A549 (cell line): ENCODE measurements at regions not wholly inside any gene's neighbourhood (a gene's known extent, or its start where the extent isn't known, plus 50 kb on each side); places are given as distances from the start of the nearest gene placed in this dataset.

Experiments used
- ATAC-seq, 2 experiments: fragments of 200-7000 bp in 1 of 2; fragments of >200 bp in 1 of 2; cut with Nextera tagmentation in 1 of 2; cut with Tn5 transposase in 1 of 2; 3 replicates each; pipeline versions ENCODE4 v1.8.0 to v1.9.1; 2018 to 2020; ENCODE audit warnings: mild to moderate bottlenecking in 1 of 2, moderate library complexity in 1 of 2
- CTCF ChIA-PET: fragments of 300-600 bp; sonication (Branson Sonifier 250); formaldehyde crosslinking; extraction: SDS; loops from one replicate; lab custom pipeline; 2021; ENCODE audit warnings: antibody characterized with exemption, inconsistent platforms; lab: Yijun Ruan, JAX
- POLR2A ChIA-PET: fragments of 350-600 bp; formaldehyde crosslinking; extraction: SDS; loops from one replicate; lab custom pipeline; 2021; ENCODE audit warnings: antibody characterized with exemption, inconsistent platforms; lab: Yijun Ruan, JAX
- DNase-seq, 2 experiments: peaks; one replicate each; pipeline versions ENCODE4 v3.0.0 to v3.0.0-alpha.2; 2011 to 2016; ENCODE audit warnings: low read depth in 1 of 2, low spot score in 1 of 2
- FAIRE-seq: peaks from 2 replicates; lab custom pipeline; 2011; peaks lifted over from hg19 to GRCh38; lab: Jason Lieb, UNC
- H3K27ac ChIP-seq, 2 experiments: fragments of >200 bp; sonication (Bioruptor Twin); formaldehyde crosslinking; 3 replicates each; pipeline ENCODE4 v1.5.1; 2016 to 2017
- H3K4me1 ChIP-seq: fragments of >200 bp; sonication (Bioruptor Twin); formaldehyde crosslinking; 3 replicates; pipeline ENCODE4 v1.6.1; 2016
- H3K4me2 ChIP-seq: fragments of >200 bp; sonication (Bioruptor Twin); formaldehyde crosslinking; 3 replicates; pipeline ENCODE4 v1.6.1; 2016
- H3K4me3 ChIP-seq: fragments of >200 bp; sonication (Bioruptor Twin); formaldehyde crosslinking; 3 replicates; pipeline ENCODE4 v1.5.1; 2016
- H3K9me3 ChIP-seq: fragments of >200 bp; sonication (Bioruptor Twin); formaldehyde crosslinking; 3 replicates; pipeline ENCODE4 v1.6.1; 2016
- BCL3 ChIP-seq: fragments of >200 bp; sonication (Bioruptor Twin); formaldehyde crosslinking; IDR thresholded peaks from 3 replicates; pipeline ENCODE4 v1.6.1; 2016
- CHD4 ChIP-seq: fragments of 200-600 bp; sonication (generic); IDR thresholded peaks from 2 replicates; pipeline ENCODE4 v1.6.1; 2016; ENCODE audit warnings: antibody characterized with exemption, mild to moderate bottlenecking, borderline replicate concordance
- ELK1 ChIP-seq: fragments of 150-350 bp; IDR thresholded peaks from 2 replicates; pipeline ENCODE4 v1.6.1; 2014; ENCODE audit warnings: low read depth, mild to moderate bottlenecking, low read length
- EP300 ChIP-seq, 2 experiments: fragments of >200 bp; sonication (Bioruptor Twin); formaldehyde crosslinking; IDR thresholded peaks; 2 replicates in 1 of 2; 3 replicates in 1 of 2; pipeline ENCODE4 v1.6.1; 2016 to 2017
- FOSL2 ChIP-seq, 2 experiments: fragments of 450-650 bp in 1 of 2; fragments of >200 bp in 1 of 2; sonication (Bioruptor Twin) in 1 of 2; formaldehyde crosslinking; IDR thresholded peaks; 2 replicates each; pipeline versions ENCODE4 v1.5.0 to v1.6.1; 2016 to 2020; ENCODE audit warnings: mild to moderate bottlenecking in 1 of 2, moderate library complexity in 1 of 2
- HEYL ChIP-seq: fragments of 250-450 bp; sonication (Bioruptor Pico); IDR thresholded peaks from 2 replicates; pipeline ENCODE4 v1.8.0; 2021; ENCODE audit warnings: mild to moderate bottlenecking, moderate library complexity
- HMGXB4 ChIP-seq: fragments of 250-450 bp; sonication (Bioruptor Pico); IDR thresholded peaks from 2 replicates; pipeline ENCODE4 v1.5.0; 2021; ENCODE audit warnings: mild to moderate bottlenecking, moderate library complexity, borderline replicate concordance
- JUN ChIP-seq, 2 experiments: fragments of >200 bp; sonication (Bioruptor Twin); formaldehyde crosslinking; IDR thresholded peaks; 2 replicates in 1 of 2; 3 replicates in 1 of 2; pipeline ENCODE4 v1.6.1; 2016 to 2017
- JUNB ChIP-seq: fragments of >200 bp; sonication (Bioruptor Twin); formaldehyde crosslinking; IDR thresholded peaks from 2 replicates; pipeline ENCODE4 v1.6.1; 2016
- KDM5A ChIP-seq: fragments of 200-600 bp; sonication (generic); IDR thresholded peaks from 2 replicates; pipeline ENCODE4 v1.6.1; 2016; ENCODE audit warnings: antibody characterized with exemption, mild to moderate bottlenecking
- MAFK ChIP-seq: fragments of 450-650 bp; IDR thresholded peaks from 2 replicates; pipeline ENCODE4 v1.6.1; 2014; ENCODE audit not compliant: partially characterized antibody
- MAZ ChIP-seq: fragments of 150-350 bp; IDR thresholded peaks from 2 replicates; pipeline ENCODE4 v1.6.1; 2014; ENCODE audit warnings: antibody characterized with exemption, low read depth, low read length, borderline replicate concordance
- NPAS2 ChIP-seq: fragments of 250-450 bp; sonication (Bioruptor Pico); IDR thresholded peaks from 2 replicates; pipeline ENCODE4 v1.8.0; 2022; ENCODE audit warnings: mild to moderate bottlenecking, moderate library complexity, borderline replicate concordance
- POLR2AphosphoS2 ChIP-seq: conservative IDR thresholded peaks from 2 replicates; pipeline ENCODE4 v1.6.1; 2012; ENCODE audit warnings: low read length, improper control_type of control experiment, inconsistent platforms
- RAD21 ChIP-seq, 2 experiments: fragments of >200 bp in 1 of 2; sonication (Bioruptor Twin) in 1 of 2; formaldehyde crosslinking in 1 of 2; IDR thresholded peaks in 1 of 2; conservative IDR thresholded peaks in 1 of 2; 2 replicates in 1 of 2; 3 replicates in 1 of 2; pipeline ENCODE4 v1.6.1; 2012 to 2018; ENCODE audit warnings: inconsistent platforms in 1 of 2
- RARB ChIP-seq: fragments of 250-450 bp; sonication (Bioruptor Pico); IDR thresholded peaks from 2 replicates; pipeline ENCODE4 v1.8.0; 2021; ENCODE audit warnings: mild to moderate bottlenecking, moderate library complexity
- ZNF302 ChIP-seq: fragments of 250-450 bp; sonication (Bioruptor Pico); IDR thresholded peaks from 2 replicates; pipeline ENCODE4 v1.9.0; 2021; ENCODE audit warnings: inconsistent platforms, mild to moderate bottlenecking, moderate library complexity
- ZSCAN20 ChIP-seq: fragments of 250-450 bp; sonication (Bioruptor Pico); IDR thresholded peaks from 2 replicates; pipeline ENCODE4 v1.8.0; 2022; ENCODE audit warnings: mild to moderate bottlenecking, moderate library complexity
- WGBS: methylation state at CpG from one replicate; pipeline ENCODE4 v1.1.6; 2017; ENCODE audit errors: missing lambda C conversion rate; 5-methylcytosine and 5-hydroxymethylcytosine counted together

GRCh38 chr4:108359130-108359985 lies 190.6 kb upstream of the LEF1 start (continued):
- no peak for TF ChIP-seq ELK1
- no peak for TF ChIP-seq RARB
- TF ChIP-seq BCL3, result no peak
- TF ChIP-seq MAFK, result no peak
- no peak for TF ChIP-seq MAZ
- TF ChIP-seq KDM5A, result no peak
- TF ChIP-seq, all 56 proteins: peak for 0

- Histone ChIP-seq H3K4me3 (no peak overlapping the region), H3K4me1 (no peaks in the 10 kb centered on the region), H3K4me2 (no peak overlapping the region), H3K27ac (no peak overlapping the region), H3K9me3 (no peaks in the 10 kb centered on the region)
- FAIRE-seq, result no peak
- WGBS, result 12% methylated on average over 7 of the region's 7 CpGs
- DNase-seq, result no peak
- no peak for TF ChIP-seq POLR2AphosphoS2
- TF ChIP-seq HEYL (CRISPR knock-in tag), result no peak
- no peak for TF ChIP-seq EP300 (IDR thresholded peaks at IDR 0.05)
- no peak for ATAC-seq
- POLR2A ChIA-PET, result interaction anchor here (0.7 kb wide), 1 partner anchor 70 kb away, joined by 4 read pairs; no protein-coding TSS in a partner anchor
- CTCF ChIA-PET, result no interaction called here
Measured at GRCh38 chr4:108355902-108356535, 187.3 kb upstream of the LEF1 start.

- no peak for ATAC-seq
- no peaks in the 10 kb centered on the region for H3K4me1 ChIP-seq
- no peaks in the 10 kb centered on the region for H3K9me3 ChIP-seq
- POLR2A ChIA-PET, result no interaction called here
- no peak overlapping the region for H3K4me2 ChIP-seq
- 13% methylated on average over 4 of the region's 4 CpGs for WGBS
- no peak overlapping the region for H3K4me3 ChIP-seq
- TF ChIP-seq NPAS2 (CRISPR knock-in tag) (no peak), RAD21 (conservative IDR thresholded peaks at IDR 0.05 in 1 of 2, IDR thresholded peaks at IDR 0.05 in 1 of 2) (no peak), JUNB (no peak), FOSL2 (IDR thresholded peaks at IDR 0.05) (no peak), FOSL2 (CRISPR knock-in tag; IDR thresholded peaks at IDR 0.05) (no peak), ZSCAN20 (CRISPR knock-in tag) (no peak), CHD4 (no peak), ZNF302 (CRISPR knock-in tag) (no peak), HMGXB4 (CRISPR knock-in tag) (no peak), JUN (IDR thresholded peaks at IDR 0.05) (no peak)
- TF ChIP-seq, all 56 proteins: peak for 0
- CTCF ChIA-PET, result interaction anchor here (0.9 to 1.2 kb wide), 2 partner anchors 24 to 27 kb away, joined by 3 read pairs; no protein-coding TSS in a partner anchor
- DNase-seq (no peak), FAIRE-seq (no peak)
- no peak overlapping the region for H3K27ac ChIP-seq
Measured at GRCh38 chr4:108355186-108355901, 186.6 kb upstream of the LEF1 start.
